ENCODE measurements at regions not wholly inside any gene's neighbourhood (a gene's known extent, or its start where the extent isn't known, plus 50 kb on each side); places are given as distances from the start of the nearest gene placed in this dataset.
"Not testable (repeated sequence)": the region's sequence is repeated elsewhere in the genome, so short reads cannot be mapped to it uniquely, and the experiment has no call there.

GRCh38 chr5:18745988-18746615 is 1111.8 kb downstream of the TAF11L14 start:
- in situ Hi-C loops (cut with MboI; ENCODE audit: low sequenced_read_pairs) = no loop called here

GRCh38 chr5:18749763-18750162 is 1115.5 kb downstream of the TAF11L14 start:
- in situ Hi-C loops (cut with MboI; ENCODE audit: low sequenced_read_pairs) = no loop called here

- in situ Hi-C loops (cut with MboI; ENCODE audit: low sequenced_read_pairs) = no loop called here
Measured at GRCh38 chr5:18752317-18752716, 1118.1 kb downstream of the TAF11L14 start.

GRCh38 chr5:18754201-18754600 is 1119.9 kb downstream of the TAF11L14 start:
- in situ Hi-C loops (cut with MboI; ENCODE audit: low sequenced_read_pairs) = no loop called here

GRCh38 chr5:18761801-18762200 is 1127.5 kb downstream of the TAF11L14 start:
- in situ Hi-C loops (cut with MboI; ENCODE audit: low sequenced_read_pairs) = no loop called here

DNA sequence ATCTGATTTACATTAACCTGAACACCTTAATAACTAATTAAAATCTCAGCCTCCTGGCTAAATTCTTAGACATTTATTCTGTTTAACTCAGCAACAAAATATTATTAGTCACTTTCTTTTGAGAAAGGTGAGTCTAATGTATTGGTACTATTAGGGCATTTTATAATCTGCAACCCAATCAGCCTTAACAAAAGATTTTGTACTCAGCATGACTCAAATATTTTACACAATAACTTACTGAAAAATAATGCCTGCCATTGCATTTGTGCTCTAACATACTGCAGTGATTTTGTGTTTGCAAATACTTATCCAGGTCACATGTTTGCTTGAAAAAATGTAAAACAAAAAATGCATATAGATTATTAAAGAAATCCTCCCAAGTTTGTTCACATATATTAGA is 1129.9 kb downstream of the TAF11L14 start:
- in situ Hi-C loops (cut with MboI; ENCODE audit: low sequenced_read_pairs) = no loop called here

- in situ Hi-C loops (cut with MboI; ENCODE audit: low sequenced_read_pairs) = no loop called here
Measured at GRCh38 chr5:18765304-18765703, 1131.0 kb downstream of the TAF11L14 start.

- in situ Hi-C loops (cut with MboI; ENCODE audit: low sequenced_read_pairs) = no loop called here
Measured at GRCh38 chr5:18771097-18771610, 1136.9 kb downstream of the TAF11L14 start.

DNA sequence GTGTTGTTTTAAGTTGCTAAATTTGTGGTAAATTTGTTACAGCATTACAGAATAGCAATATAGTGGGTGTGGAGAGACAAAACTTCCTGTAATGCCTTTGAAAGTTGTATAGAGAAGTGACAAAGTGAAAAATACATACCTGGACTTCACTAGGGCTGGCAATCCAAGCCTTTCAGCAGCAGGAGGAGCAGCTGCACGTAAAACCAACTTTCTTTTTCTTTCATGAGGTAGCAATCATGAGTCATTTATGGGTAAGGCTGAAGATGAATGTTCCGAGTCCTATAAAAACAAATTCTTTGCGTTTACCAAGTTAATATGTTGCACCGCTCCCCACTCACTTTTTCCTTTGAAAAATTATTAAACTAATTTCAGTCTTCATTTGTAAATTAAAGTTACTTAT is 1138.2 kb downstream of the TAF11L14 start:
- in situ Hi-C loops (cut with MboI; ENCODE audit: low sequenced_read_pairs) = no loop called here

DNA sequence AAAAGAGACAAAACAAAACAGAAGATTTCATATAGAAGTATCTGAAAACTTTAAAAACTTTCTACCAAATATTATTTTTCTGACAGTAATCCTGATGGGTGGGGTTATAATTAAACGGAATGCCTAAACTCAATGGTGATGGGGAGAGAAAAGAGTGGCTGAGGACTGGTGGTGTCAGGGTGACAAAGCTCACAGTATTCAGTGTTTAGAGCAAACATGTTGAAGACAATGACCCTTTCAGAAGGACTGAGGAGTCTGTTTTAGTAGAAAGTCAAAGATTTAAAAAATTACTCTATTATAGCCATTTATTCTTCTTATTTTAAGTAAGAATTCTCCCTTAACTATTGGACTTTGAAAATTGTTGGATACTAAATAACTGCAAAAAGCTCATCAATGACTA is 1144.0 kb downstream of the TAF11L14 start:
- in situ Hi-C loops (cut with MboI; ENCODE audit: low sequenced_read_pairs) = no loop called here

GRCh38 chr5:18789218-18789998 is 1155.1 kb downstream of the TAF11L14 start:
- in situ Hi-C loops (cut with MboI; ENCODE audit: low sequenced_read_pairs) = no loop called here

- in situ Hi-C loops (cut with MboI; ENCODE audit: low sequenced_read_pairs) = no loop called here
Measured at GRCh38 chr5:18792145-18792544, 1157.9 kb downstream of the TAF11L14 start.

DNA sequence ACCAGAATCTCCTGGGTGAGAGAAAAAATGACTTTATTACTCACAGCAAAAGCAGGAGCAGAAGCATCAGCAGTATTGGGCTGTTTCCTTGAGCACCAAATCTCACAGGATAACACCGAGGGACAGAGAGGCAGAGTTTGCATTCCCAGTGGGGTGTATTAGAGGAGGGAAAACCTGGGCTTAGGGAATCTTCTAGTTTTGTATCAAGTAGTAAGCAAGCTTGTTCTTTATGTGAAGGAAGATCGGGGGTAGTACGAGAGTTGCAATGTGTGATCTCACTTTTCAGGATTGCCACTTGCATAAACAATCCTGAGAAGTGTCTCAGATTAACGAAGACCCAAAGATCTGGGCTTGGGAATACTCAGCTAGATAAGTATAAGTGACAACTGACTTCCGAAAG is 1163.0 kb downstream of the TAF11L14 start:
- in situ Hi-C loops (cut with MboI; ENCODE audit: low sequenced_read_pairs) = no loop called here

- in situ Hi-C loops (cut with MboI; ENCODE audit: low sequenced_read_pairs) = no loop called here
Measured at GRCh38 chr5:18798058-18798457, 1163.8 kb downstream of the TAF11L14 start.

DNA sequence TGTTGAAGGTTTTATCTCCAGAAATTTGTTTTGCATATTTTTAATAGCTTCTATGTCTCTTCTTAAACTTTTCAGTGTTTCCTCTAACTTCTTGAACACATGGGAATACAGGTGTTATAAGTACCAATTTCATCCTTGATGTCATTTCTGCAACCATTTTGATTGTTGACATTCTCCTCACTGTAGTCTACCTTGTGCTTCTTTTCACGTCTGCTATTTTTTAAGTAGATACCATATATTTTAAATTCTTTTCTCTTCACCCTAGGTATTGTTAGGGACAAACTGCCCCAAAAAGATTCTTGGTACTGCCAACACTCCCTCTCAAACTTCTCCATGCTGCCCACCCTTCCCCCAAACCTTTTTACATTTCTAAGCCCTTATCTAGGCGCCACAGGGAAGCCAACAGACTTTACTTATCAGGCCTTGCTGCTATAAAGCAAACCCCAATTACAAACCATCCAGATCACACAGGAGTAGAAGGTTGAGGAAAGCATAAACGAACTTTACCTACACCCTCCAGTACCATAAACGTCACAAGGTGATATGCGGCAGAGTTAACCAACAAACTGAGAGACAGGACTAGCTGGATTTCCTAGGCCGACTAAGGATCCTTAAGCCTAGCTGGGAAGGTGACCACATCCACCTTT is 1165.3 kb downstream of the TAF11L14 start:
- in situ Hi-C loops (cut with MboI; ENCODE audit: low sequenced_read_pairs) = no loop called here

DNA sequence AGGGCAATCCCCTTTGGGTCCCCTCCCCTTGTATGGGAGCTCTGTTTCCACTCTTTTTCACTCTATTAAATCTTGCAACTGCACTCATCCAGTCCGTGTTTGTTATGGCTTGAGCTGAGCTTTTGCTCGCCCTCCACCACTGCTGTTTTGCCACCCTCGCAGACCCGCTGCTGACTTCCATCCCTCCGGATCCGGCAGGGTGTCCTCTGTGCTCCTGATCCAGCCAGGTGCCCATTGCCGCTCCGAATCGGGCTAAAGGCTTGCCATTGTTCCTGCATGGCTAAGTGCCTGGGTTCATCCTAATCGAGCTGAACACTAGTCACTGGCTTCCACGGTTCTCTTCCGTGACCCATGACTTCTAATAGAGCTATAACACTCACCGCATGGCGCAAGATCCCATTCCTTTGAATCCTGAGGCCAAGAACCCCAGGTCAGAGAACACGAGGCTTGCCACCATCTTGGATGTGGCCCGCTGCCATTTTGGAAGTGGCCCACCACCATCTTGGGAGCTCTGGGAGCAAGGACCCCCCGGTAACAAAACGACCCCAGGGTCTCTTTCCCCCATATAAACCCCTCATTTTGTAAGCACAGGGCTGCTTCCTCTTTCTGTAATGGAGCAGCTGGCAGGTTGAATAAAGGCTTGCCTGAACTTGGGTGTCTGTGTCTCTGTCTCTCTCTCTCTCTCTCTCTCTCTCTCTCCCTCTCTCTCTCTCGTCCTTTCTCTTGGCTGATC is 1166.2 kb downstream of the TAF11L14 start:
- in situ Hi-C loops (cut with MboI; ENCODE audit: low sequenced_read_pairs) = no loop called here

DNA sequence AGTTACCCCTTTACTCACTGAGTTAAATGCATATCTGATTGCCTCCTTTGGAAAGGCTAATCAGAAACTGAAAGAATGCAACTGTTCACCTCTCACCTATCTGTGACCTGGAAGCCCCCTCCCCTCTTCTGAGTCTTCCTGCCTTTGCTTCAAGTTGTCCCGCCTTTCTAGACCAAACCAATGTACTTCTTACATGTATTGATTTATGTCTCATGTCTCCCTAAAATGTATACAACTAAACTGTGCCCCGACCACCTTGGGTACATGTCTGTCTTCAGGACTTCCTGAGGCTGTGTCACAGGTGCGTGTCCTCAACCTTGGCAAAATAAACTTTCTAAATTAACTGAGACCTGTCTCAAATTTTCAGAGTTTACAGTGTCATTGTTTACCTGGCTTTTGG is 1167.2 kb downstream of the TAF11L14 start:
- in situ Hi-C loops (cut with MboI; ENCODE audit: low sequenced_read_pairs) = not testable (repeated sequence)

- in situ Hi-C loops (cut with MboI; ENCODE audit: low sequenced_read_pairs) = no loop called here
Measured at GRCh38 chr5:18802336-18802735, 1168.1 kb downstream of the TAF11L14 start.

- in situ Hi-C loops (cut with MboI; ENCODE audit: low sequenced_read_pairs) = no loop called here
Measured at GRCh38 chr5:18805376-18805775, 1171.1 kb downstream of the TAF11L14 start.

DNA sequence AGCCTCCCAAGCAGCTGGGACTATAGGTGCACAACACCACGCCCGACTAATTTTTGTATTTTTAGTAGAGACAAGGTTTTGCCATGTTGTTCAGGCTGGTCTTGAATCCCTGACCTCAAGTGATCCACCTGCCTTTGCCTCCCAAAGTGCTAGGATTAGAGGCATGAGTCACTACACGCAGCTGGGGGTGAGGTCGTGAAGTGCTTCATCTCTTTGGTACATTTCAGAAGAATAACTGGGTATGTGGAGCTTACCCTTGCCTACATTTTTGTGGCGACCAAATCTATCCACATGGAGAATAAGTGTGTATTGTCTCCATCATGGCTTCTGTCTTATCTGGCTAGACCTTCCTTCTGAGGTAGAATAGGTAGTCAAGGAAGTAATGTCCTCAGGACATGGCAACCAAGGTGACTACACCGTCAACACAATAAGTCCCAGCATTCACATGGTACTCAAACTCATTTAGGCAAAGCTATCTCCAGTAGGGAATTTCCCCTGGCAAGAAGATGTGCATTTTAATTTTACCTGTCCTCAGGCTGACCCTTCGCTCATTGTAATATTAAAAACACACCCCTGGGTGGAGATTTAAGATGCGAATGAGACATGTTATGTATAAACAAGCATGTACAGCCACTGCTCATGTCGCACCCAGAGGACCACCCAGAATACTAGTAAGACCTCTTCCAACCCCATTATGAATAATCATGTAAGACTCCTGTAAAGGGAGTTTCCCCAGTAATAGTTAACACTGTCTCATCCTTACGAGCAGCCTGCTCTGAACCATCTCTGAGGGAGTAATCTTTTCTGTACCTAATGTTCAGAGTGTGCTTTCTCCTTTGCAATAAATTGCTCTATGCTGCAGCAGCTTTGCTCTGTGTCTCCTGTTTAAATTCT is 1173.2 kb downstream of the TAF11L14 start:
- in situ Hi-C loops (cut with MboI; ENCODE audit: low sequenced_read_pairs) = no loop called here
